ENCODE measurements at regions not wholly inside any gene's neighbourhood (a gene's known extent, or its start where the extent isn't known, plus 50 kb on each side); places are given as distances from the start of the nearest gene placed in this dataset.
"Not testable (repeated sequence)": the region's sequence is repeated elsewhere in the genome, so short reads cannot be mapped to it uniquely, and the experiment has no call there.

- in situ Hi-C loops (cut with HindIII; ENCODE audit: low sequenced_read_pairs), result no loop called here
Observed at GRCh38 chr6:22152841-22153240, 144.0 kb downstream of the PRL start.

- in situ Hi-C loops (cut with HindIII; ENCODE audit: low sequenced_read_pairs), result no loop called here
Observed at GRCh38 chr6:22153384-22154158, 143.3 kb downstream of the PRL start.

GRCh38 chr6:22155551-22155950, 141.3 kb downstream of the PRL start:
- in situ Hi-C loops (cut with HindIII; ENCODE audit: low sequenced_read_pairs), result no loop called here

- in situ Hi-C loops (cut with HindIII; ENCODE audit: low sequenced_read_pairs), result no loop called here
Observed at GRCh38 chr6:22157233-22157632, 139.6 kb downstream of the PRL start.

GRCh38 chr6:22164236-22164635, 132.6 kb downstream of the PRL start:
- in situ Hi-C loops (cut with HindIII; ENCODE audit: low sequenced_read_pairs), result no loop called here

GRCh38 chr6:22171006-22171405, 125.8 kb downstream of the PRL start:
- in situ Hi-C loops (cut with HindIII; ENCODE audit: low sequenced_read_pairs), result not testable (repeated sequence)

- in situ Hi-C loops (cut with HindIII; ENCODE audit: low sequenced_read_pairs), result not testable (repeated sequence)
Observed at GRCh38 chr6:22171885-22172284, 125.0 kb downstream of the PRL start.

GRCh38 chr6:22173311-22173710, 123.5 kb downstream of the PRL start:
- in situ Hi-C loops (cut with HindIII; ENCODE audit: low sequenced_read_pairs), result no loop called here

GRCh38 chr6:22180250-22180649, 116.6 kb downstream of the PRL start:
- in situ Hi-C loops (cut with HindIII; ENCODE audit: low sequenced_read_pairs), result not testable (repeated sequence)

GRCh38 chr6:22184371-22184770, 112.5 kb downstream of the PRL start:
- in situ Hi-C loops (cut with HindIII; ENCODE audit: low sequenced_read_pairs), result no loop called here

- in situ Hi-C loops (cut with HindIII; ENCODE audit: low sequenced_read_pairs), result no loop called here
Observed at GRCh38 chr6:22189946-22190345, 106.9 kb downstream of the PRL start.

- in situ Hi-C loops (cut with HindIII; ENCODE audit: low sequenced_read_pairs), result no loop called here
Observed at GRCh38 chr6:22194188-22194921, 102.5 kb downstream of the PRL start.

GRCh38 chr6:22199771-22200170, 97.1 kb downstream of the PRL start:
- in situ Hi-C loops (cut with HindIII; ENCODE audit: low sequenced_read_pairs), result no loop called here

- in situ Hi-C loops (cut with HindIII; ENCODE audit: low sequenced_read_pairs), result no loop called here
Observed at GRCh38 chr6:22204153-22204552, 92.7 kb downstream of the PRL start.

GRCh38 chr6:22205266-22205665, 91.6 kb downstream of the PRL start:
- in situ Hi-C loops (cut with HindIII; ENCODE audit: low sequenced_read_pairs), result no loop called here

- in situ Hi-C loops (cut with HindIII; ENCODE audit: low sequenced_read_pairs), result no loop called here
Observed at GRCh38 chr6:22206106-22206505, 90.7 kb downstream of the PRL start.

- in situ Hi-C loops (cut with HindIII; ENCODE audit: low sequenced_read_pairs), result no loop called here
Observed at GRCh38 chr6:22208026-22208425, 88.8 kb downstream of the PRL start.

GRCh38 chr6:22214314-22214713, 82.5 kb downstream of the PRL start:
- in situ Hi-C loops (cut with HindIII; ENCODE audit: low sequenced_read_pairs), result no loop called here

- in situ Hi-C loops (cut with HindIII; ENCODE audit: low sequenced_read_pairs), result not testable (repeated sequence)
Observed at GRCh38 chr6:22215474-22215873, 81.4 kb downstream of the PRL start.

GRCh38 chr6:22218410-22218809, 78.4 kb downstream of the PRL start:
- in situ Hi-C loops (cut with HindIII; ENCODE audit: low sequenced_read_pairs), result no loop called here

GRCh38 chr6:22219925-22220324, 76.9 kb downstream of the PRL start:
- in situ Hi-C loops (cut with HindIII; ENCODE audit: low sequenced_read_pairs), result no loop called here

- in situ Hi-C loops (cut with HindIII; ENCODE audit: low sequenced_read_pairs), result no loop called here
Observed at GRCh38 chr6:22221211-22221610, 75.6 kb downstream of the PRL start.

Data from endothelial cell of hepatic sinusoid (primary cell).